ENCODE measurements at regions not wholly inside any gene's neighbourhood (a gene's known extent, or its start where the extent isn't known, plus 50 kb on each side); places are given as distances from the start of the nearest gene placed in this dataset.

DNA sequence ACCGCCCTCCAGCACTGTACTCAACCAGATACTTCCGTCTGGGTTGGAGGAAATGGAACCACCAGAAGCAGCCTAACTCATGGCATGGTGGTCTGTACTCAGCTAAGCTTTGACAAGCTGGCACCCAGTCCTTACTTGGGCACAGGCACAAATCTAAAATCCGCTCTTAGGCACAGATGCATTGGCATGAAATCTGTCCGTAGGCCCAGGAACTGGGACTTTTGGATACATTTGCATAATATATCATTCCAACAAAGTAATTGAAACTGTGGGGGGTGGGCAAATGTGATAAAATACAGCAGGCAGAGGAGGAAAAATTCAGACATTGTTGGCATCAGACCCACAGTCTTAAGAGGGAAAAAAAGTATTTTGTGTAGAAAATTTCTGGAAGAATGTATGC is 75.4 kb downstream of the C3orf85 start:
- TF ChIP-seq POLR2A (IDR thresholded peaks at IDR 0.05; ENCODE audit: low read length) (no peak), CBX2 (IDR thresholded peaks at IDR 0.05; ENCODE audit: borderline replicate concordance, low read depth) (no peak), RAD21 (conservative IDR thresholded peaks at IDR 0.05 in 1 of 2, IDR thresholded peaks at IDR 0.05 in 1 of 2) (no peak), TFCP2L1 (CRISPR knock-in tag; IDR thresholded peaks at IDR 0.05) (no peak), JUN (IDR thresholded peaks at IDR 0.05) (no peak), MAFK (IDR thresholded peaks at IDR 0.05; ENCODE audit: partially characterized antibody) (no peak), CEBPB (IDR thresholded peaks at IDR 0.05) (no peak), PHF8 (IDR thresholded peaks at IDR 0.05; ENCODE audit: borderline replicate concordance, low read depth) (no peak)
- TF ChIP-seq, protein P1, sequence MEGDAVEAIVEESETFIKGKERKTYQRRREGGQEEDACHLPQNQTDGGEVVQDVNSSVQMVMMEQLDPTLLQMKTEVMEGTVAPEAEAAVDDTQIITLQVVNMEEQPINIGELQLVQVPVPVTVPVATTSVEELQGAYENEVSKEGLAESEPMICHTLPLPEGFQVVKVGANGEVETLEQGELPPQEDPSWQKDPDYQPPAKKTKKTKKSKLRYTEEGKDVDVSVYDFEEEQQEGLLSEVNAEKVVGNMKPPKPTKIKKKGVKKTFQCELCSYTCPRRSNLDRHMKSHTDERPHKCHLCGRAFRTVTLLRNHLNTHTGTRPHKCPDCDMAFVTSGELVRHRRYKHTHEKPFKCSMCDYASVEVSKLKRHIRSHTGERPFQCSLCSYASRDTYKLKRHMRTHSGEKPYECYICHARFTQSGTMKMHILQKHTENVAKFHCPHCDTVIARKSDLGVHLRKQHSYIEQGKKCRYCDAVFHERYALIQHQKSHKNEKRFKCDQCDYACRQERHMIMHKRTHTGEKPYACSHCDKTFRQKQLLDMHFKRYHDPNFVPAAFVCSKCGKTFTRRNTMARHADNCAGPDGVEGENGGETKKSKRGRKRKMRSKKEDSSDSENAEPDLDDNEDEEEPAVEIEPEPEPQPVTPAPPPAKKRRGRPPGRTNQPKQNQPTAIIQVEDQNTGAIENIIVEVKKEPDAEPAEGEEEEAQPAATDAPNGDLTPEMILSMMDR (IDR thresholded peaks at IDR 0.05), result no peak
- TF ChIP-seq, protein P2, sequence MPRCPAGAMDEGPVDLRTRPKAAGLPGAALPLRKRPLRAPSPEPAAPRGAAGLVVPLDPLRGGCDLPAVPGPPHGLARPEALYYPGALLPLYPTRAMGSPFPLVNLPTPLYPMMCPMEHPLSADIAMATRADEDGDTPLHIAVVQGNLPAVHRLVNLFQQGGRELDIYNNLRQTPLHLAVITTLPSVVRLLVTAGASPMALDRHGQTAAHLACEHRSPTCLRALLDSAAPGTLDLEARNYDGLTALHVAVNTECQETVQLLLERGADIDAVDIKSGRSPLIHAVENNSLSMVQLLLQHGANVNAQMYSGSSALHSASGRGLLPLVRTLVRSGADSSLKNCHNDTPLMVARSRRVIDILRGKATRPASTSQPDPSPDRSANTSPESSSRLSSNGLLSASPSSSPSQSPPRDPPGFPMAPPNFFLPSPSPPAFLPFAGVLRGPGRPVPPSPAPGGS (IDR thresholded peaks at IDR 0.05), result no peak
- TF ChIP-seq, protein P3, sequence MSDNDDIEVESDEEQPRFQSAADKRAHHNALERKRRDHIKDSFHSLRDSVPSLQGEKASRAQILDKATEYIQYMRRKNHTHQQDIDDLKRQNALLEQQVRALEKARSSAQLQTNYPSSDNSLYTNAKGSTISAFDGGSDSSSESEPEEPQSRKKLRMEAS (IDR thresholded peaks at IDR 0.05), result no peak
